Keratinocyte (primary cell): ENCODE measurements at regions not wholly inside any gene's neighbourhood (a gene's known extent, or its start where the extent isn't known, plus 50 kb on each side); places are given as distances from the start of the nearest gene placed in this dataset.

Experiments used
- DNase-seq: peaks from one replicate; pipeline ENCODE4 v3.0.0-alpha.2; 2011; ENCODE audit warnings: low read depth, missing footprints, low spot score
- FAIRE-seq: peaks from 2 replicates; lab custom pipeline; 2011; peaks lifted over from hg19 to GRCh38; lab: Jason Lieb, UNC
- H2AFZ ChIP-seq: 2 replicates; pipeline ENCODE4 v1.6.0; 2012; ENCODE audit warnings: low read length, control low read depth, inconsistent platforms; ENCODE audit not compliant: control insufficient read depth
- H3K27ac ChIP-seq: 2 replicates; pipeline ENCODE4 v1.5.1; 2011; ENCODE audit warnings: low read length; ENCODE audit not compliant: control insufficient read depth, insufficient read depth
- H3K27me3 ChIP-seq: 3 replicates; pipeline ENCODE4 v1.6.0; 2011; ENCODE audit warnings: low read length; ENCODE audit not compliant: control insufficient read depth, insufficient read depth; ENCODE audit errors: extremely low read depth
- H3K36me3 ChIP-seq, 2 experiments: 2 replicates in 1 of 2; 3 replicates in 1 of 2; pipeline ENCODE4 v1.5.1; 2011; ENCODE audit warnings: low read length in 2 of 2, mild to moderate bottlenecking in 1 of 2; ENCODE audit not compliant: control insufficient read depth in 2 of 2, insufficient read depth in 2 of 2; ENCODE audit errors: extremely low read depth in 1 of 2
- H3K4me1 ChIP-seq: 3 replicates; pipeline ENCODE4 v1.5.1; 2011; ENCODE audit warnings: low read length; ENCODE audit not compliant: control insufficient read depth, insufficient read depth; ENCODE audit errors: extremely low read depth
- H3K4me2 ChIP-seq: 3 replicates; pipeline ENCODE4 v1.6.0; 2011; ENCODE audit warnings: low read depth, low read length; ENCODE audit not compliant: control insufficient read depth, insufficient read depth; ENCODE audit errors: extremely low read depth
- H3K4me3 ChIP-seq, 3 experiments: fragments of 200-600 bp in 1 of 3; sonication (generic) in 1 of 3; 2 replicates in 2 of 3; 3 replicates in 1 of 3; pipeline ENCODE4 v1.5.1; 2011 to 2016; ENCODE audit warnings: low read length in 3 of 3, mild to moderate bottlenecking in 3 of 3, control low read depth in 2 of 3, inconsistent platforms in 1 of 3, low read depth in 1 of 3, mixed read lengths in 1 of 3, mixed run types in 1 of 3, moderate library complexity in 1 of 3; ENCODE audit not compliant: control insufficient read depth in 2 of 3, insufficient read depth in 2 of 3; ENCODE audit errors: extremely low read depth in 1 of 3
- H3K79me2 ChIP-seq: 2 replicates; pipeline ENCODE4 v1.6.0; 2012; ENCODE audit warnings: low read length; ENCODE audit not compliant: control insufficient read depth, insufficient read depth
- H3K9ac ChIP-seq: 3 replicates; pipeline ENCODE4 v1.6.0; 2011; ENCODE audit warnings: low read length; ENCODE audit not compliant: control insufficient read depth, insufficient read depth; ENCODE audit errors: extremely low read depth
- H3K9me1 ChIP-seq: 3 replicates; pipeline ENCODE4 v1.6.0; 2011; ENCODE audit warnings: low read length; ENCODE audit not compliant: control insufficient read depth, insufficient read depth; ENCODE audit errors: extremely low read depth
- H3K9me3 ChIP-seq: 2 replicates; pipeline ENCODE4 v1.5.1; 2012; ENCODE audit warnings: low read depth, low read length; ENCODE audit not compliant: control insufficient read depth
- H4K20me1 ChIP-seq: 3 replicates; pipeline ENCODE4 v1.6.0; 2011; ENCODE audit warnings: low read length; ENCODE audit not compliant: control insufficient read depth, insufficient read depth; ENCODE audit errors: extremely low read depth
- CTCF ChIP-seq, 3 experiments: IDR thresholded peaks in 1 of 3; conservative IDR thresholded peaks in 1 of 3; optimal IDR thresholded peaks in 1 of 3; 2 replicates in 2 of 3; 3 replicates in 1 of 3; pipeline versions ENCODE3 to v1.5.1; 2011; ENCODE audit warnings: low read length in 3 of 3, mild to moderate bottlenecking in 3 of 3, moderate library complexity in 2 of 3, control low read depth in 1 of 3, inconsistent platforms in 1 of 3; ENCODE audit not compliant: insufficient read depth in 2 of 3; ENCODE audit errors: extremely low read depth in 1 of 3
- EZH2 ChIP-seq: IDR thresholded peaks from one replicate; pipeline ENCODE4 v1.6.1; 2012; ENCODE audit warnings: inconsistent platforms, mild to moderate bottlenecking, low read length, moderate library complexity
- dilution Hi-C: fragments of 300-500 bp; cut with MboI; formaldehyde crosslinking; loops from one replicate; pipeline ENCODE4 v1.7.0; 2020; ENCODE audit warnings: low sequenced_read_pairs; ENCODE audit not compliant: extremely low pct_ligation_motif_present

- H3K9ac ChIP-seq: no peak overlapping the region
- H3K27ac ChIP-seq: no peak overlapping the region
- H4K20me1 ChIP-seq: no peaks in the 10 kb centered on the region
- FAIRE-seq (no peak), DNase-seq (no peak)
- dilution Hi-C loops: no loop called here
- TF ChIP-seq CTCF (optimal IDR thresholded peaks at IDR 0.05 in 1 of 3, IDR thresholded peaks at IDR 0.05 in 1 of 3, conservative IDR thresholded peaks at IDR 0.05 in 1 of 3; ENCODE audit: extremely low read depth in 1 of 3, insufficient read depth in 2 of 3, low read length in 3 of 3) (no peak), EZH2 (no peak)
- no peaks in the 10 kb centered on the region for H3K27me3 ChIP-seq
- no peaks in the 10 kb centered on the region for H3K79me2 ChIP-seq
- no peak overlapping the region for H3K4me3 ChIP-seq
- no peaks in the 10 kb centered on the region for H3K9me1 ChIP-seq
- H3K4me2 ChIP-seq: no peak overlapping the region
- H3K4me1 ChIP-seq: no peaks in the 10 kb centered on the region
- H3K36me3 ChIP-seq: no peaks in the 10 kb centered on the region
- H2AFZ ChIP-seq: no peak overlapping the region
- no peaks in the 10 kb centered on the region for H3K9me3 ChIP-seq
These were observed 279.9 kb upstream of the TBX3 start for GRCh38 chr12:114963846-114964245.

- H3K9me3 ChIP-seq: no peaks in the 10 kb centered on the region
- no peak overlapping the region for H3K27ac ChIP-seq
- no peak overlapping the region for H3K4me3 ChIP-seq
- H2AFZ ChIP-seq: no peak overlapping the region
- no peaks in the 10 kb centered on the region for H3K4me1 ChIP-seq
- FAIRE-seq (no peak), DNase-seq (no peak)
- H3K79me2 ChIP-seq: no peaks in the 10 kb centered on the region
- H3K27me3 ChIP-seq: no peaks in the 10 kb centered on the region
- no peaks in the 10 kb centered on the region for H3K9me1 ChIP-seq
- H3K9ac ChIP-seq: no peak overlapping the region
- no peaks in the 10 kb centered on the region for H3K36me3 ChIP-seq
- TF ChIP-seq CTCF (optimal IDR thresholded peaks at IDR 0.05 in 1 of 3, IDR thresholded peaks at IDR 0.05 in 1 of 3, conservative IDR thresholded peaks at IDR 0.05 in 1 of 3; ENCODE audit: extremely low read depth in 1 of 3, insufficient read depth in 2 of 3, low read length in 3 of 3) (no peak), EZH2 (no peak)
- dilution Hi-C loops: no loop called here
- H4K20me1 ChIP-seq: no peaks in the 10 kb centered on the region
- H3K4me2 ChIP-seq: no peak overlapping the region
These were observed 277.5 kb upstream of the TBX3 start for GRCh38 chr12:114961491-114961890.
